NCI-H1694 (cell line): ENCODE measurements at regions not wholly inside any gene's neighbourhood (a gene's known extent, or its start where the extent isn't known, plus 50 kb on each side); places are given as distances from the start of the nearest gene placed in this dataset.

Source experiments
- DNase-seq: peaks from one replicate; lab custom pipeline; 2025; lab: John Stamatoyannopoulos, UW

DNA sequence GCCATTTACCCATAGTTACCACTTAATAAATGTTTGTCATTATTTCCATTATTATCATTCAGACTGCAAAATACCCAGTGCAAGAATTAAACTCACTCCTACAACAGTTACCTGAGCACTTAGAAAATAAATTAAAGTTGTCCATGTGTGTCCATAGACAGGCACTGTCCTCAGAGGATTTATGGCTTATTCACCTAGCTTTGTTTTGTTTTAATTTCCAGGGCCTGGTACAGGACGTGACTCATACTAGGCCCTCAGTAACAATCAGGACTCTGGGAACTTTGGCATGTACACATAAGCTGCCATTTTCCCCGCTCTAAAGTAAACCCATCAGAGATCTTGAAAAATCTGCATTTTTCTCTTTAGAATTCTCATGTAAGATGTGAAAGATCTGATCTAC is 458.5 kb upstream of the ARRDC4 start:
- DNase-seq, result no peak

DNA sequence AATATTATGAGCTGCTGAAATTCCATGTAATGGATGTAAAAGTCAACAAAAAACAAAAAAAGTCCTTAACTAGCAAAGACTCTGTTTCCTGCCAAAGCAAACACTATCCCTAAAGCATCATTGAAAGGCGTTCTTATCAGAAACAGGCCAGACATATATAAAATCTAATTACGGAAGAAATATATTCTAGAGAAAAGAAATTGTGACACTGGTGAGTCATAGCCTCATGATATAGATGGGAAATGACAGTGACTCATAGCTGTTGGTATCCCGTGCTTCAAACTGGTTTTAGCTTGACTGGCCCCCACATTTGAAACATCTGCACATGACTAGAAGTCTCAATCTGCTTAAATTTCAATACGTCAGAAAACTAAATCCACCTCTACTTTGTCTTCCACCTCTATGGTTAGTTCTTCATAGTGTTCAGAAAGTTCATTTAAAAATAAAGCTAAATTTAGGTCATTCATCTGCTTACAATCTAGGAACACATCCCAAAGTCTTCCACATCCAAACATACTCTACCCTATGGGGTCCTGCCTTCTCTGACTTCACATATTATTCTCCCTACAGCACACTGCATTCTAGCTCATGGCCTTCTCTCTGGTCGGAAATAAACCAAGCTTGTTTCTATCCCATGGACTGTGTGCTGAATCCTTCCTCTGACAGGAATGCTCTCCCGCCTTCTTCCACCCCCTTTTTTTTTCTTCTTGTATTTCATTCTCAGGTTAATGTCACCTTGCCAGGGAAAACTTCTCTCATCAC is 456.3 kb upstream of the ARRDC4 start:
- no peak for DNase-seq

DNA sequence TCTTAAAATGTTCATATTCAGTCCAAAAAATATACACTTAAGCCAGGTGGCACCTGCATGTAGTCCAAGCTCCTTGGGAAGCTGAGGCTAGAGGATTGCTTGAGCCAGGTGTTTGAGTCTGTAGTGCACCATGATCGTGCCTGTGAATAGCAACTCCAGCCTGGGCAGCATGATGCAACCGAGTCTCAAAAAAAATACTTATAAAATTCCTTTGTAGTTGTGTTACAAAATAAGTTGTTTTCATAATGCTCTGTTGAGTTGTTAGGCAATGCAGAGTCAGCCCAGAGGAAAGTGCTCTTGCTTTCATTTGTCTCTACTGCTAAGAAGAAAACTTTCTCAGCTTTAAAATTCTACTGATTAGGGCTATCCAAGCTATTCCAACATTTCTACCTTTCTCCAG is 442.8 kb upstream of the ARRDC4 start:
- no peak for DNase-seq

DNA sequence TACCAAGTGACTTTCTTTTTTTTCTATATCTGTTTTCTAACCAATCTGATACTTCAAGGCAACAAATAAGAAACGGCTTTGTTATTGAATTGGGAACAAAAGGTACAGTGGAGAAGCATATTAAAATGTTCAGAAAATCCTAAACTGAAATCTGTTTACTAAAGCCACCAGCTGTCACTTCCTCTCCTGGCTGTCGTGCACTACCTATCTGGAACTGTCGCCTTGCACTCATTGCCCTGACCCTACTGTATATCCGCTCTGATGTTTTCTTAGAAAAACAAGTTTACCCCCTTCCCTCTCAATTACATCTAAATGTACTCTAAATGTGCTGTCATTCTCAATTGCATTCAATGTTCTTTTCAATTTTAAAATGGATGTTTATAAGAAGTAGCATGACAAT is 439.8 kb upstream of the ARRDC4 start:
- no peak for DNase-seq

DNA sequence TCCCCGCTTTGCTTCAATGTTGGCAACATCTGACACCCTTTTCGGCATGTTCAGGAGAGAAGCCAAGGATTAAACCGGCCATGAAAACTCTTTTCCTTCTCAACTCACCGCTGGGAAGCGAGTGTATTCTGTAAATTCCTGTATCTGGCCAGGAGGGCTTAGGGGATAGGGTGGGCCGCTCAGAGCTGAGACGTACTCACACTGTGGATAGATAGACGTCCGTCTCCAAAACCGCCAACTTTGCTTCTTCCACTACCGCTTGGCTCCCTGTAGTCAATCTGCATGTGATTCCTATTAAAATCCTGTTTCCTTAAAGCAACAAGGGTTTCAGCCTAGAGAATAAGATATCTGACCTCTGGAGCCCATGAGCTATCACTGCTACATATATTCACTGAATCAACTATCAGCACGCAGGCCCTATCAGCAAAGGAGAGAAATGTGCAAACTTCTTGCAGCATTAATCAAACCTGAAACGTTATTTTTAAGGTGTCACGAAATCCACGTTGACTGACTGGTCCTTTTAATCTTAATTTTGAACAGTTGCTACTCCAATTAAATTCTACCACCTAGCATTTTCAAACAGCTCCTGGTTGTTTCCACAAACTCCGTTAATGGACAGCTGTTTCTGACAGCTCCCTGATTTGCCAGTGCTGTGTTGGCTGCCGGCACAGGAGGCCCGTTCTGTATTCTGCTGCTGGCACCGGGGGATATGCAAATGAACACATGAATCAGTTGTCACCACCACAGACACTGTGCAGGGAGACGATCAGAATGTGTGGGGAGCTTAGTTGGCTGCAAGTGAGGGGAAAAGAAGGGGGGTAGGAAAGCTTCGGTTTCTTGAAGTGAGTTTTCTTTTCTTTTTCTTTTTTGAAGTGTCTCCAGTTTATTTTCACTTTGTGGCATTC is 438.9 kb upstream of the ARRDC4 start:
- no peak for DNase-seq

DNA sequence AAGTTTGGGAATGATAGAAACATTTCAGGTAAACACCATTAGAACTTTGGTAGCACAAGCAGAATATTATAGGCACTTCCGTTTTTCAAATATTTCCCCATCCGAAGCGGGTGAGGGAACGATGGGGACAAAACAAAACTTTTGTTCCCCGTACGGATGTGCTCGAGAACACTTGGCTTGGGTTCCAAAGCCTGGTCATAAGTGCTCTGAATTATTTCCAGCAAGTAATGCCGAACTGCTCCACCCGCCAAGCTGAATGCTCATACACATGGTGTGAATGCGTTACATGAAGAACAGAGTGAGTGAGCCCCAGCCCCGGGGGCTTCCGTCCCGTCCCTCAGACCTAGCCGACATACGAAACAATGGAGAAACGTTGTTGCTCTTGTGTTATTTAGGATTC is 438.2 kb upstream of the ARRDC4 start:
- DNase-seq, result no peak

DNA sequence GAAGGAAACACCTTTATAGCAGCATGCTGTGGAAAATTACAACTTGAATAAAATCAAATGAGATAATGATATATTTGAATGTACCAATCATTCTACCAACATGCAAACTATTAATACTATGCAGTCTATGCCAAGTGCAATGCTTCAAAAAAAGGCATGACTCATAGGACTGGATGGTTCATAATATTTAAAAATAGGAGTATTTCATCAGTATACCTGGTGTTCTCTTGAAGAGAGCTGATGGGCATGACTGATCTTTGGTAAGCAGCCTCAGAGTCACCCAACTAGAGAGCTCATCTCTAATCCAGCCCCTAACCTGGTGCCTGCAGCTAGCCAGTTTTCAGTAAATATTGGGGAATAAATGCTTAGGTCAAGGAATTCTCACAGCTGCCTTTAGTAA is 434.7 kb upstream of the ARRDC4 start:
- DNase-seq, result no peak

DNA sequence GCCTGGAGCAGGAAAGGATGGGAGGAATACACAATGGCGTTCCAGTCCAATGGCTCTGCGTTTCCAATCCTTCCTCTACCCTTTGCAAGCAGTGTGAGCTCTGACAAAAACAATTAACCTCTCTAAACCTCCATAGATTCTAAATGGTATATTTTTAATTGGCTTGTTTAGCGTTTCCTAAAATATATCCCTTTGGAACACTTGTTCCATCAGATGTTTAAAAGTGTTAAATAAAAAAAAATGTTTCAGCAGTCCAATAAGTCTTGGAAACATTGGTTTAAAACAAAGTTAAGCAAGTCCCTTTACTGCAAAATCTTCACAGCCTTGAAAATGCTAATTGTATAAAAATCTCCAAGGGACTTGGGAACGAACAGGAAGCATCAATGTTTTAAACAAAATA is 432.3 kb upstream of the ARRDC4 start:
- no peak for DNase-seq

DNA sequence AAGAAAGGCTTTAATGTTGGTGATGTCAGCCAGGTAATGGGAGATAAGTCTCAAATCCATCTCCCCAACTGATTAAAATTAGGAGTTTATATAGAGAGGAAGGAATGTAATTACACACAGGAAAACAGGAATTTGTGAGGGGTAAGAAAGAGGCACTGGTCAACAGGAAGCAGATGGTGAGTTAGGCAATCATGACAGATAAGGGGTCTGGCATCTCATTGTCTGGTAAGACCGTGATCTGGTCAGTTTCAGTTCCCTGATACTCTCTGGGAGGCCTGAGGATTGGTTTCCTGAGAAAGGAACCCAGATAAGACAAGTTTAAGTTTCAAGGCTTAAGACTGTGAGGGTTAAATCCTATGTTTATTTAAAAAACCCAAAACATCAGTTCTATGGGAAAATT is 414.7 kb upstream of the ARRDC4 start:
- no peak for DNase-seq

DNA sequence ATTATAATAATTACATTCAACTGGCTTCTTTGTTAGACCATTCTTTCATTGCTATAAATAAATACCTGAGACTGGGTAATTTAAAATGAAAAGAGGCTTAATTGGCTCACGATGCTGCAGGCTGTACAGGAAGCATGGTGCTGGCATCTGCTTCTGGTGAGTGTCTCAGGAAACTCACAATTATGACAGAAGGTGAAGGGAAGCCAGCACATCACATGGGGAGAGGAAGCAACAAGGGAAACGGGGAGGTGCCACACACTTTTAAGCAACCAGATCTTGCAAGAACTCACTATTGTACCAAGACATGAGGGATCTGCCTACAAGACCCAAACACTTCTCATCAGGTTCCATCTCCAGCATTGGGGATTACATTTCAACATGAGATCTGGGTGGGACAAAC is 413.1 kb upstream of the ARRDC4 start:
- DNase-seq, result no peak

DNA sequence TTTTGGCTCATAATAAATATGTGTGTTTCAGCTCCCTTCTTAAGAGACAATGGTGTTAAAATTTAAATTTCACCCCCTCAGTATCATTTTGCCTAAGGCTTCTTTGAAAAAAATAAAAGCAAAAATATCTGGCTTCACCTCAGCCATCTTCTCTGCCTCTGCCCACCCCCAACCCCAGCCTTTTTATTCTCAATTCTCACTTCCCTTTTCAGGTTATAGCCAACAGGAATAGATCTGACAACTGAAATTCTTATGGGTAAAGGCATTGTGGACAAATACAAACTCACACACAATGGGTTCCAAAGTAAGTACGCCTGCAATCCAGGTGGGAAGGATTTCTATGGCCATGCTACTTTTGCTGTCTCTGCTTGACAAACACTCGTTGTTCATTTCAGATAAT is 399.0 kb upstream of the ARRDC4 start:
- DNase-seq, result no peak

DNA sequence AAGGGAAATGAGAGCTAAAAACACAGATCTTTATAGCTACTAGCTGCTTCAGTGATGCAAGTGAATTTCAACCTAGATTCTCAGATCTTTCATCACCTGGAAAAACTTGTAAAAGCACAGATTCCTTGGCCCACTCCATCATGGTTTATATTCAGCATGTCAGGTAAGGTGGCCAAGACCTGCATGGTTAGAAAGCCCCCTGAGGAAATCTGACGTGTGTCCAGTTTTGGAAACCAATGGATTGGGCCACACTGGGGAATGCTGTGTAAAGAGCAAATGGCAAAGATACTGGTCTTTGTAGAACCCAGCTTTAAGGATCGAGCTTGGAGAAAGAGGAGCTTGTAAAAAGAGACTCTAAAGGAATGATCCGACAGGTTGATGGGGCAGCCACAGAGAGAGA is 397.0 kb upstream of the ARRDC4 start:
- no peak for DNase-seq

DNA sequence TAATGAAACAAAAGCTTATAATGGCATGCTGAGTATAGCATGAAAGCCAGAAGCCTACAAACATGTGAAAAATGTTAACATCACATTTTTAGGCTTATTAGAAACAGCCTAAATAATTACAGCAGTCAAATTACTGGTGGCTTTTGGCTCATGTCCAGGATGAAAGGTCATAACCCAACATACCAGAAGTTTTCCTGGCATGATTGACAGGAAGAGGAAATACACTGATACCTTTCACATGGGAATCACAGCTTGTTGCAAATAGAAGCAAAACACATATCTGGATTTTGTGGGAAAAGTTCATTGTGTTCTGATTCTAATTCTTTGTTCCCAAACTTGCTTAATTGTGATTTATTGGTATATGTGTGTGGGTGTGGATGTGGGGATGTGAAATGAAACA is 393.5 kb upstream of the ARRDC4 start:
- DNase-seq, result no peak

DNA sequence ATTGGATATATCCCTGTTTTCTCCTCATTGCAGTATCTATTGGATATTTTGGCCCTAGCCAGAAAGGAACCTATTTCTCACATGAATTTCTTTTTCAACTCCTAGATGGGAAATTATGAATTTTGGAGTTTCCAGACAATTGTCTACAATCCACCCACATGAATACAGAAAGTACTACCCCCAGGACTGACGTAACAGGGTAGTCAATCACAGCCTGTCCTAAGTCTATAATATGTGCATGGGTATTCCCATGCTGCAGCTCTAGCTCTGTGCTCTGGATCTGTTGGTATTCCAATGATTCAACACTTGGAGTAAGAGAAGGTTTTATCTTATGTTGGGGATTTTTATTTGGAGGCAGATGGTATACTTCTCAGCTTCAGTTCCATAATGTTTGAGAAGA is 393.1 kb upstream of the ARRDC4 start:
- no peak for DNase-seq

DNA sequence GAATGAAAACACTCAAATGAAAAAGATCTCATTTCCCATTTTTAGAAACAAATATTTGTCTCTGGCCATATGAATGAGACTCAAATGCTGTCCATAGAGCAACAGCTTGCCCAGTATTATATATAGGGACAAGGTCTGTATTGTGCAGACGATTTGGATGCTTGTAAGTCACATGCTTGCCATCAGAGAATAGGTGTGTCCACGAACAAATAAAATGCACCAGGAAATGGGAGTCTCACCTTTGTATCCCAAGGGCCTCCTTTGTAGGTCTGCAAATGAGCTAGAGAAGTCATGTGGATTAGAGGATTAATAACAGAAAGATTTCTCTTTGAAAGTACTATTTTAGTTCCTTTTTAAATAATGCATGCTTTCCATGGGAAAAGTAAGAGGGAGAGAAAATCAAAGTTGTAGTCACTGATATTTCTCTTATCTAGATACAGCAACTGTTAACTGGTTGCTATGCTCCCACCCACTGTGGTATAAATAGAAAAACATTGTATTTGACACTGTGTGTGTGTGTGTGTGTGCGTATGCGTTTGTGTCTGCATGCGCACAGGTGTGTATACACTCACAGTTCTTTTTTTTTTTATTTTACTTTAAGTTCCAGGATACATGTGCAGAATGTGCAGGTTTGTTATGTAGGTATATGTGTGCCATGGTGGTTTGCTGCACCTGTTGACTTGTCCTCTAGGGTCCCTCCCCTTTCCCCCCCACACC is 383.4 kb upstream of the ARRDC4 start:
- DNase-seq, result no peak

DNA sequence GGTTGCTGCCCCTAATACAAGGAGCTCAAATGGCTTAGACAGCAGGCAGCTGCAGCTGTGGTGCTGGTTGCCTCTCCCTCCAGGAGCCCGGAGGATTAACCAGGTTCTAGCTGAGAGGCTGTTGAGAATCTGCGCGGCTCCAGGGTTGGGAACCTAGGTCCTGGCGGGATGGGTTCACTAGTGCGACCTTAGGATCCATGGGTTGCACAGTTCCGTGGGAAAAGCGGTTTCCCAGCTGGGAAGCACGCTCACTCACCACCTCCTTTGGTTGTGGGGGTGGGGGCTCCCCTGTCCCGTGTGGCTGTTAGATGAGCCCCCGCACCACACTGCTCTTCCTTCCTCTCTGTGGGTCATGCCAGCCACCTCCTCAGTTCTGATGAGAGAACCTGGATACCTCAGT is 375.1 kb upstream of the ARRDC4 start:
- DNase-seq, result no peak

DNA sequence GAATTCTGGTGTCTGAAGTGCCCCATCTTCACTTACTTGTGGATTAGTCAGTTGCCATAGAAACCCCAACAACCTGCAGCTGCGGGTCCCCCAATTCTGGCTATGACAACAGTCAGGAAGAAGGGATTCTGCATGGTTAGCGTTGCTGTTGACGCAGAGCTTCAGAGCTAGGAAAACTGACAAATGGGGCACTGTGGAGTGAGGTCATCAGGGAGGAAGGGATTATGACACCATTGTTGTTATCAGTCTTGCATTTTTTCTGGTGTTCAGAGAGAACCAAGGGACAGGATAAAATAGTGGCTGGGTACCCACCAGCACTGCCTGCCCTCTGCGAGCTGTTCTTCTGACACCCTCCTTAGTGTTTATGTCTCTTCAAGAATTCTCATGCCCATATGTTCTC is 367.7 kb upstream of the ARRDC4 start:
- no peak for DNase-seq

DNA sequence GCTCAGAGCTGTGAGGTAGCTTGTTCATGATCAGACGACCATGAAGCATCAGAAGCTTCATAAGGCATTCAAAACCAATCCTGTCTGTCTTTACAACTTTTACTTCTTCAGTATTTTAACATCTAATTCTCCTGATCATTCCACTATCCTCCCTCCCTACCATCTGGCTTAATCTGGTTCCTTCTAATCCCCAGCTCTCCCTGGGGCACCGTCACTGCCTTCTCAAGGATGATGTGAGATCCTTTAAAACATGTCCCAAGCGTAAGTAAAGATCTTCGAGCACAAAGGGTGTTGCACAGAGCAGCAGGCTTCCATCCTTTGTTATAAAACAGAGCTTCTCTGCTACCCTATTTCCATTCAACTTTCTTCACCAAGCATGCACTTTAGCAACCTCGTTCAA is 362.7 kb upstream of the ARRDC4 start:
- no peak for DNase-seq

DNA sequence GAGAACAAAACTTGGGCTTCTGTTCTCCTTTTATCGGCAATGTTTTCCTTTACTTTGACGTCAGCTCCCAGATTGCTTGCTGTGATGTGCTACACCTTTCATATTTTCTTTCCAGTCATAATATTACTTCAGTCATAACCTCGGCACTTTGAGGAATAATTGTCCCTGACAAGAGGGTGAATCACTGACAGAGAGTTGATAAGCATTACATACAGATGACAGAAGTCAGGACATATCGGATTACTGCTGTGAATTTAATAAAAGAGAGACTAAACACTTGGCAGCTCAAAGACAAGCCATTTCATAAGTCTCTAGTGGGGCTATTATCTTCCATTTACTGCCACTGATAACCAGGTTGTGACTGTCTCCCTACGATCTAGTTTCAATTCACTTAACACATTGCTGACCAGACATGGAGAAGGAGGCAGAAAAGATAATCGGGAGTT is 362.1 kb upstream of the ARRDC4 start:
- no peak for DNase-seq

DNA sequence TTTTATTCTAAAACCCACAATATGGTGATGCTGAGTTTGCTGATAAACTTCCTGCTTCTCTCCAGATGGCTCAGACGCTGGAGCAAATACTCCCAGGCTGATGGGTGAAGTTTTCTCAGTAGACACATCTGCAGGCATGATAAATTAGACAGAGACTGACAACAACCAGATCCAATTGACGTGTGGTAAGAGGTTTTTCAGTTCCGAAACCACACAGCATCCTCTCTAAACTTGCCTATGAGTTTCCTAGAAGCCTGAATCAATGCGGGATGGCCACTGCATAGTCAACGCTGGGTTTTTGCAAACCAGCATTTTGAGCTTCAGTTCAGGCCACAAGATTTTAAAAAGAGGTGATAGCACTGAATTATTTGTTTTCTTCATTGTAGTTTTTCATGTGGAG is 360.3 kb upstream of the ARRDC4 start:
- no peak for DNase-seq

DNA sequence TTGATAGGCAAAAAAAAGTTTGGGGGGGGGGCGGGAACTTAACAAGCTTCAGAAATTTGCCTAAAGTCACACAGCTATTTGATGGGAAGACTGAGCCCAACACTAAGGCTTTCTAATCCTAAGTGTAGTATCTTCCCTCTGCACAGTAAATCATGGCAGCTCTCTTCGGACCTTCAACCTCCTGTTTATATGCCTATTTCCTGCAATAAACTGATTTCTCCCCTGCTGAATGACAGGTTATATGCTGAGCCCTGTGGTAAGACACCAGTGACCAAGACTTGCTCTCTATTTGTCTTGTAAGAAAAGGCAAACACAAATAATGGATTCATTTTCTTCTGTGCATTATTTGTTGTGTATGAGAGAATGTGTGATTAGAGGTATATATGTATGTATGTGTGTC is 355.8 kb upstream of the ARRDC4 start:
- no peak for DNase-seq

DNA sequence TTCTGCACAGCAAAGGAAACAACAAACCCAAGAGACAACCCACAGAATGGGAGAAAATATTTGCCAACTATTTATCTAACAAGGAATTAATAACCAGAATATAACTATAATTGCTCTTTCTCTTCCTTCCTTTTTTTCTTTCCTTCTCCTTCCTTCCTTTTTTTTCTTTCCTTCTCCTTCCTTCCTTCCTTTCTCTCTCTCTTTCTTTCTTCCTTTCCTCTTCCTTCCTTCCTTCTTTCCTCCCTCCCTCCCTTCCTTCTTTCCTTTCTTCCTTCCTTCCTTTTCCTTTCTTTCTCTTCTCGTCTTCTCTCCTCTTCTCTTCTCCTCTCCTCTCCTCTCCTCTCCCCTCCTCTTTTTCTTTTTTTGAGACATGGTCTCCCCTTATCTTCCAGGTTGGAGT is 345.4 kb upstream of the ARRDC4 start:
- no peak for DNase-seq
